ENCODE measurements at regions not wholly inside any gene's neighbourhood (a gene's known extent, or its start where the extent isn't known, plus 50 kb on each side); places are given as distances from the start of the nearest gene placed in this dataset.

- no peak for DNase-seq (ENCODE audit: extremely low read depth, insufficient read length)
- no peak overlapping the region for H3K4me3 ChIP-seq (replicated peaks; ENCODE audit: low read depth, low read length)
- TF ChIP-seq CTCF (IDR thresholded peaks at IDR 0.05; ENCODE audit: insufficient read depth, low read length, poor library complexity, severe bottlenecking), result no peak
- H3K36me3 ChIP-seq (ENCODE audit: control insufficient read depth, insufficient read depth, low read length), result no peaks in the 10 kb centered on the region
- no peaks in the 10 kb centered on the region for H3K27me3 ChIP-seq (replicated peaks; ENCODE audit: control insufficient read depth, insufficient read depth, low read length)
Observed at GRCh38 chr4:148808416-148808815, 366.2 kb upstream of the NR3C2 start.

GRCh38 chr4:148800940-148801339 lies 358.7 kb upstream of the NR3C2 start:
- Histone ChIP-seq H3K36me3 (ENCODE audit: control insufficient read depth, insufficient read depth, low read length) (no peaks in the 10 kb centered on the region), H3K4me3 (replicated peaks; ENCODE audit: low read depth, low read length) (no peak overlapping the region), H3K27me3 (replicated peaks; ENCODE audit: control insufficient read depth, insufficient read depth, low read length) (no peaks in the 10 kb centered on the region)
- no peak for TF ChIP-seq CTCF (IDR thresholded peaks at IDR 0.05; ENCODE audit: insufficient read depth, low read length, poor library complexity, severe bottlenecking)
- no peak for DNase-seq (ENCODE audit: extremely low read depth, insufficient read length)

DNA sequence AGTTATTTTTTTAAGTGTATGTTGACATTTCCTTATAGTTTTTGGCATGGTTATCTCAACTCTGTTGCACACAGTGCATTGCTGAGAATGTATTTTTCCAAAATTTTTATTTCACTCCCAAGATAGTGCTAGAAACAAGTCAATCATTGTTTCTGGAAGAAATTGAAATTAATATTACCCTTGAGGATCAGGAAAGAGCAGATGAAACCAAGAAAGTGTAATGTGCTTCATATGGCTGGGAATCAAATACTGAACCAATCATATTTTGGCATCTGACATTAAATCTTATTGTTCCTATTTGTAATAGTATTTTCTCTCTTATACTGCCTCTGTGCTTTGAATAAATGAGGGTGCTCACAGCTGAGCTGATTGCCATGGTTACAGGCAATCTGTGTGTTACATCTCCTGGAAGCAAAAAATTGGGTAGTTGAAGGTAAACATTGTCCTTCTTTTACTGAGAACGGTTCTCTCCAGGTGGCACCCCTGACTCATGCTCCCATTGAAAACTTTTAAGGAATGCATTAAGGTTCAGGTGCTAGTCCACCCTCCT lies 358.2 kb upstream of the NR3C2 start:
- H3K36me3 ChIP-seq (ENCODE audit: control insufficient read depth, insufficient read depth, low read length), result no peaks in the 10 kb centered on the region
- no peaks in the 10 kb centered on the region for H3K27me3 ChIP-seq (replicated peaks; ENCODE audit: control insufficient read depth, insufficient read depth, low read length)
- no peak for DNase-seq (ENCODE audit: extremely low read depth, insufficient read length)
- TF ChIP-seq CTCF (IDR thresholded peaks at IDR 0.05; ENCODE audit: insufficient read depth, low read length, poor library complexity, severe bottlenecking), result no peak
- H3K4me3 ChIP-seq (replicated peaks; ENCODE audit: low read depth, low read length), result no peak overlapping the region

DNA sequence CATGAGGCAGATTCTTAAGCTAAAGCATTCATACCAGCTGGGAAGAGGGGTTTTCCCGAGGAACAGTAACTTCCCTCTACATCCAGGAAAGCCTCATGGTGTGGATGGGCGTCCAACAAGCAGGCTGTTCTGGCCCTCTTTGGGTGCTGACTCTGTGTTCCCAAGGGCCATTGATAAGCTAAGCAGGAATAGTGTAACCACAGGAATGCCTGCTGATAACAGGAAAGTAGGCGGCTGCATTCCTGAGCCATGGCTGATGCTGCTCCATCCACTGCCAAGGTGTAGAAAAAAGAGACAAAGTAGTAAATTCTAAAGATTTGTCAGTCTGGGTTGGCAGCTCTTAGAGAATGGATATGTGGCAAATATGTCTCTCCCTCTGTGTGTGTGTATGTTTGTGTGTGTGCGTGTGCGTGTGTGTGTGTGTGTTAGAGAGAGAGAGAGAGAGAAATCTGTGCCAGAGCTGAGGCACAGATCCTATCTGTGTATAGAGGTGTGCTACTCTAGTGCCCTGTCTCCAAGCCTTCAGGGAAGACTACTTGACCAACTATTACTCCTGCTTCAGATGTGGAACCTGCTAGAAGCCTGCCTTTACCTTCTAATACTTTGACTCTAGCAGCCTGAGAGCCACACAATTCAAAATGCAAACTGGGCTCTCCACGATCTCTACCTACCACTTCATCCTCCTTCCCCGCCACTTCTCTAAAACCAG lies 353.1 kb upstream of the NR3C2 start:
- no peak for TF ChIP-seq CTCF (IDR thresholded peaks at IDR 0.05; ENCODE audit: insufficient read depth, low read length, poor library complexity, severe bottlenecking)
- H3K4me3 ChIP-seq (replicated peaks; ENCODE audit: low read depth, low read length), result no peak overlapping the region
- DNase-seq (ENCODE audit: extremely low read depth, insufficient read length), result no peak

DNA sequence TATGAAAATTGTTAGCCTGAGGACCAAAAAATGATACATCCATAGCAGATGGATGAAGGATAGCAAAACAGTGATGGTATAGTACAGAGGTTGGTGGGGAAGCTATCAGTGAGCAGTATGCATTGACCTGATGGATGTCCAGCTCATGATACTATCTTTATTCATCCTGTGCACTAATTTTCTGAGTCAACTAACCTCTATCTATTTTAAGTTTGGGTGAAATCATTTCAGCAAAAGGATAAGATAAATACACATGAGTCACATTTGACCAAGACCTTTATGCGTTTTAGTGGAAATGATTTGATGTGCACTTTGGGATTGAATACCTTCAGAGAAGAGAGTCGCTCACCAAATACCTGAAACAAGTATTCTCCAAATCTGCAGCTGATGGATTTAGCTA lies 351.0 kb upstream of the NR3C2 start:
- Histone ChIP-seq H3K36me3 (ENCODE audit: control insufficient read depth, insufficient read depth, low read length) (no peaks in the 10 kb centered on the region), H3K4me3 (replicated peaks; ENCODE audit: low read depth, low read length) (no peak overlapping the region), H3K27me3 (replicated peaks; ENCODE audit: control insufficient read depth, insufficient read depth, low read length) (no peaks in the 10 kb centered on the region)
- no peak for DNase-seq (ENCODE audit: extremely low read depth, insufficient read length)
- no peak for TF ChIP-seq CTCF (IDR thresholded peaks at IDR 0.05; ENCODE audit: insufficient read depth, low read length, poor library complexity, severe bottlenecking)

More for the DNA sequence above, 353.1 kb upstream of the NR3C2 start:
- Histone ChIP-seq H3K27me3 (replicated peaks; ENCODE audit: control insufficient read depth, insufficient read depth, low read length) (no peaks in the 10 kb centered on the region), H3K36me3 (ENCODE audit: control insufficient read depth, insufficient read depth, low read length) (no peaks in the 10 kb centered on the region)
